GM12878 (cell line): ENCODE measurements at regions not wholly inside any gene's neighbourhood (a gene's known extent, or its start where the extent isn't known, plus 50 kb on each side); places are given as distances from the start of the nearest gene placed in this dataset.

Source experiments
- ATAC-seq: fragments of 200-7000 bp; cut with Tn5 transposase; 3 replicates; pipeline ENCODE4 v1.9.1; 2020; ENCODE audit warnings: mild to moderate bottlenecking, moderate library complexity
- BruUV-seq: library from RNA; stranded (reverse); fragments of 400-500 nt; replicated peaks from 2 replicates; lab custom pipeline; 2021; lab: Mats Ljungman, UMichigan
- CTCF ChIA-PET: fragments of 300-600 bp; sonication (Branson Sonifier 250); formaldehyde crosslinking; extraction: SDS; loops from one replicate; lab custom pipeline; 2021; ENCODE audit warnings: inconsistent platforms; lab: Yijun Ruan, JAX
- POLR2A ChIA-PET: fragments of 350-600 bp; formaldehyde crosslinking; extraction: SDS; loops from one replicate; lab custom pipeline; 2021; ENCODE audit warnings: inconsistent platforms; lab: Charles Lee
- RAD21 ChIA-PET: fragments of 300-600 bp; sonication (Branson Sonifier 250); formaldehyde crosslinking; loops from one replicate; lab custom pipeline; 2023; ENCODE audit warnings: antibody characterized with exemption; ENCODE audit not compliant: unreplicated experiment; lab: Charles Lee
- SMC1A ChIA-PET: fragments of 300-600 bp; sonication (Branson Sonifier 250); formaldehyde crosslinking; loops from one replicate; lab custom pipeline; 2023; ENCODE audit not compliant: unreplicated experiment, uncharacterized antibody; lab: Charles Lee
- DNase-seq: peaks from one replicate; pipeline ENCODE4 v3.0.0-alpha.2; 2011; ENCODE audit warnings: low read depth, low spot score
- FAIRE-seq: peaks from 3 replicates; lab custom pipeline; 2011; peaks lifted over from hg19 to GRCh38; lab: Jason Lieb, UNC
- H2AFZ ChIP-seq: 2 replicates; pipeline ENCODE4 v1.6.0; 2011; ENCODE audit warnings: low read depth, low read length, control low read depth; ENCODE audit not compliant: control insufficient read depth
- H3K27ac ChIP-seq: 2 replicates; pipeline ENCODE4 v1.5.1; 2011; ENCODE audit warnings: control low read depth; ENCODE audit not compliant: control insufficient read depth, insufficient read depth
- H3K27me3 ChIP-seq, 2 experiments: replicated peaks in 1 of 2; 2 replicates each; pipeline versions ENCODE4 v1.6.0 to v1.6.1; 2011; ENCODE audit warnings: low read length in 1 of 2; ENCODE audit not compliant: control insufficient read depth in 2 of 2, insufficient read depth in 2 of 2
- H3K36me3 ChIP-seq, 2 experiments: 2 replicates each; pipeline ENCODE4 v1.5.1; 2011; ENCODE audit warnings: low read length in 1 of 2; ENCODE audit not compliant: control insufficient read depth in 2 of 2, insufficient read depth in 2 of 2
- H3K4me1 ChIP-seq: 2 replicates; pipeline ENCODE4 v1.6.1; 2011; ENCODE audit warnings: mild to moderate bottlenecking, low read length, moderate library complexity, mixed read lengths; ENCODE audit not compliant: control insufficient read depth, insufficient read depth
- H3K4me2 ChIP-seq: 2 replicates; pipeline ENCODE4 v1.6.0; 2011; ENCODE audit warnings: control low read depth; ENCODE audit not compliant: control insufficient read depth, insufficient read depth
- H3K4me3 ChIP-seq: fragments of 200-600 bp; sonication (generic); 2 replicates; pipeline ENCODE4 v1.5.1; 2016
- H3K79me2 ChIP-seq: 2 replicates; pipeline ENCODE4 v1.6.0; 2011; ENCODE audit warnings: low read length; ENCODE audit not compliant: control insufficient read depth, insufficient read depth
- H3K9ac ChIP-seq: 2 replicates; pipeline ENCODE4 v1.8.0; 2011; ENCODE audit warnings: low read length, control low read depth, mixed read lengths; ENCODE audit not compliant: control insufficient read depth, insufficient read depth
- H3K9me3 ChIP-seq: replicated peaks from 3 replicates; pipeline ENCODE4 v1.5.1; 2011; ENCODE audit warnings: mild to moderate bottlenecking, low read length; ENCODE audit not compliant: control insufficient read depth, insufficient read depth
- H4K20me1 ChIP-seq: 2 replicates; pipeline ENCODE4 v1.6.0; 2011; ENCODE audit not compliant: control insufficient read depth, insufficient read depth
- ASH2L ChIP-seq: fragments of 300-600, 200-600 bp; sonication (generic); IDR thresholded peaks from 2 replicates; pipeline ENCODE4 v1.6.1; 2017; ENCODE audit warnings: low read depth, mild to moderate bottlenecking, borderline replicate concordance
- ATF3 ChIP-seq: IDR thresholded peaks from 2 replicates; pipeline ENCODE4 v1.6.1; 2011; ENCODE audit warnings: low read depth, mild to moderate bottlenecking, low read length, moderate library complexity, borderline replicate concordance; ENCODE audit errors: extremely low read depth
- BRCA1 ChIP-seq: IDR thresholded peaks from 2 replicates; pipeline ENCODE4 v1.6.1; 2011; ENCODE audit warnings: low read depth, low read length, improper control_type of control experiment
- CBFB ChIP-seq: IDR thresholded peaks from 2 replicates; pipeline ENCODE4 v1.6.1; 2016; ENCODE audit warnings: antibody characterized with exemption, low read depth
- CBX3 ChIP-seq: fragments of 200-600 bp; sonication (generic); IDR thresholded peaks from 2 replicates; pipeline ENCODE4 v1.6.1; 2016; ENCODE audit warnings: low read depth, borderline replicate concordance
- CEBPB ChIP-seq, 2 experiments: fragments of 150-350 bp in 1 of 2; IDR thresholded peaks; 2 replicates each; pipeline ENCODE4 v1.6.1; 2012 to 2014; ENCODE audit warnings: low read depth in 2 of 2, low read length in 2 of 2, borderline replicate concordance in 1 of 2, inconsistent platforms in 1 of 2
- CHD1 ChIP-seq: IDR thresholded peaks from 2 replicates; pipeline ENCODE4 v1.6.1; 2012; ENCODE audit warnings: low read depth, low read length, improper control_type of control experiment
- CHD4 ChIP-seq: fragments of 200-600 bp; sonication (generic); IDR thresholded peaks from 2 replicates; pipeline ENCODE4 v1.6.1; 2016; ENCODE audit warnings: mild to moderate bottlenecking
- E2F8 ChIP-seq: fragments of 450-650 bp; IDR thresholded peaks from 2 replicates; pipeline ENCODE4 v1.6.1; 2018; ENCODE audit warnings: mild to moderate bottlenecking, low read depth, moderate library complexity; ENCODE audit not compliant: partially characterized antibody
- MTA2 ChIP-seq: fragments of 450-650 bp; IDR thresholded peaks from 2 replicates; pipeline ENCODE4 v1.6.1; 2016; ENCODE audit warnings: low read depth, mild to moderate bottlenecking, moderate library complexity
- MXI1 ChIP-seq: fragments of 150-350 bp; IDR thresholded peaks from 2 replicates; pipeline ENCODE4 v1.6.1; 2011; ENCODE audit warnings: low read depth, mild to moderate bottlenecking, inconsistent platforms, low read length, improper control_type of control experiment
- MYB ChIP-seq: fragments of 150-350 bp; IDR thresholded peaks from 2 replicates; pipeline ENCODE4 v1.6.1; 2014; ENCODE audit warnings: mild to moderate bottlenecking, low read depth, low read length, borderline replicate concordance
- NFIC ChIP-seq: IDR thresholded peaks from 2 replicates; pipeline ENCODE4 v1.6.1; 2012; ENCODE audit warnings: low read depth, mild to moderate bottlenecking, inconsistent platforms, low read length, moderate library complexity
- NFYB ChIP-seq: IDR thresholded peaks from 2 replicates; pipeline ENCODE4 v1.6.1; 2011; ENCODE audit warnings: low read depth, mild to moderate bottlenecking, low read length, improper control_type of control experiment, moderate library complexity; ENCODE audit not compliant: insufficient read depth
- POU2F2 ChIP-seq: IDR thresholded peaks from 3 replicates; pipeline ENCODE4 v1.6.1; 2011; ENCODE audit warnings: low read depth, mild to moderate bottlenecking, low read length, borderline replicate concordance
- RBBP5 ChIP-seq: fragments of 200-600 bp; sonication (generic); conservative IDR thresholded peaks from 2 replicates; pipeline ENCODE4 v1.6.1; 2016
- SIN3A ChIP-seq: IDR thresholded peaks from 2 replicates; pipeline ENCODE4 v1.6.1; 2012; ENCODE audit warnings: low read depth, low read length, improper control_type of control experiment
- SMARCA5 ChIP-seq: fragments of 450-650 bp; IDR thresholded peaks from 2 replicates; pipeline ENCODE4 v1.6.1; 2017; ENCODE audit warnings: mild to moderate bottlenecking
- TBL1XR1 ChIP-seq: IDR thresholded peaks from 2 replicates; pipeline ENCODE4 v1.6.1; 2012; ENCODE audit warnings: low read depth, low read length, improper control_type of control experiment
- YY1 ChIP-seq: IDR thresholded peaks from 2 replicates; pipeline ENCODE4 v1.6.1; 2011; ENCODE audit warnings: low read depth, mild to moderate bottlenecking, low read length
- ZSCAN29 ChIP-seq: fragments of 450-650 bp; IDR thresholded peaks from 2 replicates; pipeline ENCODE4 v1.6.1; 2017; ENCODE audit warnings: mild to moderate bottlenecking, moderate library complexity
- WGBS: methylation state at CpG from one replicate; pipeline ENCODE4 v1.1.6; 2016; ENCODE audit warnings: low lambda C conversion rate; ENCODE audit not compliant: insufficient replicate concordance, insufficient coverage; ENCODE audit errors: missing lambda C conversion rate; 5-methylcytosine and 5-hydroxymethylcytosine counted together
- in situ Hi-C: fragments of 300-500 bp; cut with MboI; formaldehyde crosslinking; loops from 9 replicates; pipeline ENCODE4 v1.14.3; 2018; ENCODE audit warnings: mixed read lengths
- intact Hi-C: fragments of 100-400 bp; cut with micrococcal nuclease; formaldehyde crosslinking; loops from one replicate; pipeline ENCODE4 v1.14.2; 2022; ENCODE audit not compliant: unreplicated experiment

GRCh38 chr12:58616618-58617017 is 303.7 kb downstream of the LRIG3 start (continued):
- TF ChIP-seq MTA2 (no peak), NFIC (no peak), SIN3A (no peak), POU2F2 (no peak), CEBPB (IDR thresholded peaks at IDR 0.05; ENCODE audit: borderline replicate concordance in 1 of 2, low read depth in 2 of 2, low read length in 2 of 2) (no peak), MYB (no peak), CHD4 (no peak), SMARCA5 (no peak), CBX3 (no peak)

GRCh38 chr12:58621126-58621525 is 299.2 kb downstream of the LRIG3 start:
- H3K4me3 ChIP-seq, result no peak overlapping the region
- TF ChIP-seq CHD1 (no peak), E2F8 (no peak), TBL1XR1 (no peak), YY1 (no peak), ZSCAN29 (no peak), MXI1 (no peak), ATF3 (no peak), CEBPB (IDR thresholded peaks at IDR 0.05; ENCODE audit: borderline replicate concordance in 1 of 2, low read depth in 2 of 2, low read length in 2 of 2) (no peak), BRCA1 (no peak), CBFB (no peak), NFYB (no peak), RBBP5 (no peak), ASH2L (no peak)

More at GRCh38 chr12:58621126-58621525, 299.2 kb downstream of the LRIG3 start:
- H3K27ac ChIP-seq, result no peak overlapping the region
- DNase-seq (no peak), FAIRE-seq (no peak), ATAC-seq (no peak)
- POLR2A ChIA-PET, result no interaction called here
- in situ Hi-C loops (no loop called here), intact Hi-C loops (no loop called here)
- CTCF ChIA-PET, result no interaction called here
- SMC1A ChIA-PET, result no interaction called here
- H2AFZ ChIP-seq, result no peak overlapping the region
- no peaks in the 10 kb centered on the region for H3K9me3 ChIP-seq
- no peak overlapping the region for H3K9ac ChIP-seq
- H3K27me3 ChIP-seq, result no peaks in the 10 kb centered on the region
- WGBS, result 9% methylated on average over 5 of the region's 5 CpGs
- no peaks in the 10 kb centered on the region for H3K36me3 ChIP-seq
- H3K79me2 ChIP-seq, result no peaks in the 10 kb centered on the region
- H3K4me1 ChIP-seq, result no peaks in the 10 kb centered on the region
- RAD21 ChIA-PET, result no interaction called here
- H3K4me2 ChIP-seq, result no peak overlapping the region
- no peaks in the 10 kb centered on the region for H4K20me1 ChIP-seq
- BruUV-seq, result no TSS peak
